ENCODE measurements at regions not wholly inside any gene's neighbourhood (a gene's known extent, or its start where the extent isn't known, plus 50 kb on each side); places are given as distances from the start of the nearest gene placed in this dataset.

DNA sequence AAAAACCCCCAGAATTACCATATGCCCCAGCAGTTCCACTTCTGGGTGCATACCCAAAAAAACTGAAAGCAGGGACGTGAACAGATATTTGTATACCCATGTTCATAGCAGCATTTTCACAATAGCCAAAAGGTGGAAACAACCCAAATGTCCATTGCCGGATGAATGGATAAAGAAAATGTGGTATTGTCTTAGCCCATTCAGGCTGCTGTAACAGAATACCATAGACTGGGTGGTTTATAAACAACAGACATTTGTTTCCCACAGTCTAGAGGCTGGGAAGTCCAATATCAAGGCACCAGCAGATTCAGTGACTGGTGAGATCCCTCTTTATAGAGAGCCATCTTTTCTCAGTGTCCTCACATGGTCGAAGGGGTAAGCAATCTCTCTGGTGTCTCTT is 182.1 kb upstream of the ANKRD28 start:
- TF ChIP-seq, protein P1, sequence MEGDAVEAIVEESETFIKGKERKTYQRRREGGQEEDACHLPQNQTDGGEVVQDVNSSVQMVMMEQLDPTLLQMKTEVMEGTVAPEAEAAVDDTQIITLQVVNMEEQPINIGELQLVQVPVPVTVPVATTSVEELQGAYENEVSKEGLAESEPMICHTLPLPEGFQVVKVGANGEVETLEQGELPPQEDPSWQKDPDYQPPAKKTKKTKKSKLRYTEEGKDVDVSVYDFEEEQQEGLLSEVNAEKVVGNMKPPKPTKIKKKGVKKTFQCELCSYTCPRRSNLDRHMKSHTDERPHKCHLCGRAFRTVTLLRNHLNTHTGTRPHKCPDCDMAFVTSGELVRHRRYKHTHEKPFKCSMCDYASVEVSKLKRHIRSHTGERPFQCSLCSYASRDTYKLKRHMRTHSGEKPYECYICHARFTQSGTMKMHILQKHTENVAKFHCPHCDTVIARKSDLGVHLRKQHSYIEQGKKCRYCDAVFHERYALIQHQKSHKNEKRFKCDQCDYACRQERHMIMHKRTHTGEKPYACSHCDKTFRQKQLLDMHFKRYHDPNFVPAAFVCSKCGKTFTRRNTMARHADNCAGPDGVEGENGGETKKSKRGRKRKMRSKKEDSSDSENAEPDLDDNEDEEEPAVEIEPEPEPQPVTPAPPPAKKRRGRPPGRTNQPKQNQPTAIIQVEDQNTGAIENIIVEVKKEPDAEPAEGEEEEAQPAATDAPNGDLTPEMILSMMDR (IDR thresholded peaks at IDR 0.05), result no peak
- TF ChIP-seq ZFX (IDR thresholded peaks at IDR 0.05; ENCODE audit: borderline replicate concordance), result no peak

Data from 22Rv1 (cell line).